NCI-H2029 treated with DMSO at 0.1 percent for 48 hours (cell line): ENCODE measurements at regions not wholly inside any gene's neighbourhood (a gene's known extent, or its start where the extent isn't known, plus 50 kb on each side); places are given as distances from the start of the nearest gene placed in this dataset.

ENCODE experiments used
- DNase-seq: peaks from one replicate; lab custom pipeline; 2025; lab: John Stamatoyannopoulos, UW

DNA sequence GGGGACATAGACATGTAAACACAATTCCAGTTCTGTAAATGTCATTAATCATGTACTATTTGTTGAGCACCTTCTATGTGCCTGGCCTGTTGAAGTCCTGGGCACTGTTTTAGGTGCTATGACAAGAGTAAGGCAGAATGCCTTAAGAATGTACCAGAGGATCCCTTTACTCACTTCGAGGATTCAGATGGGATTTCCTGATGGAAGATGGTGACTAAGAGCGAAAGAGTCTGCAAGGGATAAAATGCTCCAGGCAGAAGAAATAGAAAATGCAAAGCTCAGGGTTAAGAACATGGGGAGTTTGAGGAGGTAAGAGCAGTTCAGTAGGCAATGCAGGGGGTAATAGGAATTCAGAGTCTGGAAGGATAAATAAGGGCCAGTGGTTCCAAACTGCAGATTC lies 671.3 kb upstream of the TBX3 start:
- DNase-seq = no peak

DNA sequence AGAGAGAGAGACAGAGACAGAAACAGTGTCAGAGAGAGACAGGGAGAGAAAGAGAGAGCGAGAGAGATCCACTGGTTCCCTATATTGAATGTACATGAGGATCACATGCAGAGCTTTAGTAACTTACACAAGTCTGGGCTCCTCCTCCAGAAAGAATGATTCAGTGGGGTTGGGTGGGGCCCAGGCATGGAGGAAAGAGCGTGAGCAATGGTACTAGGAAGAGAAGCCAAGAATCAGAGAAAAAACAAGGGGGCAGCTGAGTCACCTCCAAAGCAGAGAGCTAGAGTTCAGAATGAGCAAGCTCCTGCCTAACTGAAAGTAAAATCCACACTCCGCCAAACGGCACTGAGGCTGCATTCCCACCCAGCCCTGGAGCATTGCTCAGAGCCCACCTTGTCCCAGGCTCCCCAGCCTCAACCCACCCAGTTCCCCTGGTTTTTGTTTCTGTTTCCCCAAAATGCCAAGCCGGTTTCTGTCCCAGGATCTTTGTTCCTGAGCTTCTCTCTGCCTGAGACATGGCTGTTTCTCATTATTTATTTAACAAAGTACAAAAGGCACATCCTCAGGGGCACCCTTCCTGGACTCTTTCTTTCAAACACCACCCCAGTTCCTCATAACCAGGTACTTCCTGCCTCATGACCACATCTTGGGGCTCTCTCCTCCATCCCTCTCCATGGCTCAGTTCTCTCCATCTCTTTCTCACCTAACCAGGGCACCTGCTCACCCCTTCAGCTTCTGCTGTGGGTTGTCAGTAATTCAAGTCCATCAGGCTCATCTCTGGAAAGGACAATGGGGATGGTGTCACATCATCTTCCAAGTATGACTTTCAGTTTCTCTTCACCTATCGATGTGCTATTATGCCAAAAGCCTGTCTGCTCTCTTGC lies 670.3 kb upstream of the TBX3 start:
- no peak for DNase-seq

DNA sequence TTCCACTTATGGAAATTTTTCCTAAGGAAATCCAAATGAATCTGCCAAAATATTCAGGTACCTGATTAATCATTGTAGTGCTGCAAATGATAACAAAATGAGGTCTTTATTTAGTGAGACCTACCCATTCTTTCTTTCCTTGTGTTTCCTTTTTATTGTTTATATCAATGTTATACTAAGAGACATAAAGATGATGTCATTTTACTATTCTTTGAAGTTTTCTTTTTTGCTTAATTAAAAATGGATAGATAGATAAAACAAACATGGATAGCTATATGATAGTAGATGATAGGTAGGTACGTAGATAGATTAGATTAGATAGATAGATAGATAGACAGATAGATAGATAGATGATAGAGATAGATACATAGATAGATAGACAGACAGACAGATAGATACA lies 669.5 kb upstream of the TBX3 start:
- DNase-seq = no peak

DNA sequence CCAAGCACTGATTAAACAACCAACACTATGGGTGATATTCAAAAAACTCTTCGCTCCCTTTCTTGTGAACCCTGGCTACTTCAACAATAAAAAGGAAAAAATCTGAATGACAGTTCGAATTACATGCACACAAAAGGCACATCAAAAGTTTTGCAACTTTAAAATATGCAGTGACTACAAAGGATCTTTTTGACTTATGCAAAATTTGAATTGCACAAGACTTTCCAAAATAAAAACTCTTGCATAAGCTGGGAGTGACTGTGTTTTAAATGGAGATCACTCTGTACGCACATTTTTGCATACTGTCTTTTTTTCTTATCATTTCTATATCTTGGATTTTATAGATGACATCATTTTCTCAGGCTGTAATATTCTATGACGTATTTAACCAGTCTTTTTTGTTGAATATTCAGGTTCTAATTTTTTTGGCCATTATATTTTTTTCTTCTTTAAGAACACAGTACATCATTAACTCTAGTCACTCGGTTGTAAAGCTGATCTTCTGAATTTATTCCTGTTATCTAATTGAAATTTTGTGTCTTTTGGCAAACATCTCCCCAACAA lies 667.6 kb upstream of the TBX3 start:
- no peak for DNase-seq

DNA sequence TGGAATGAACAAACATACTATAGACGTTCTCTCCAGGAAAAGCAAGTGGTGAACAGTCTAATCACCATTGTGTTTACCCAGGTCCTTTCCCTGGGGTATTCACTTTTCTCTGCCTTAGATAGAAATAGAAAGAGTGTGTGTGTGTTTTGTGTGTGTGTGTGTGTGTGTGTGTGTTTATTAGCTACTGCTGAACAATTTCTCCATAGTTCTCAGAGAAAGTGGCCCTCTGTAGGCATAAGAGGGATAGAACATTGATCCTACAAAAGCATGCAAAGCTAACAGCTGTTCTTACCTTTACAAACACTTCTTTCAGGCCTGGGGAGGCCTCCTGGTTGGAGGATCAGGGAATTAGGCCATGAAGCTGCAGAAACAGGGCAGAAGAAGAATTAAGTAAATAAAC lies 665.7 kb upstream of the TBX3 start:
- DNase-seq = no peak

DNA sequence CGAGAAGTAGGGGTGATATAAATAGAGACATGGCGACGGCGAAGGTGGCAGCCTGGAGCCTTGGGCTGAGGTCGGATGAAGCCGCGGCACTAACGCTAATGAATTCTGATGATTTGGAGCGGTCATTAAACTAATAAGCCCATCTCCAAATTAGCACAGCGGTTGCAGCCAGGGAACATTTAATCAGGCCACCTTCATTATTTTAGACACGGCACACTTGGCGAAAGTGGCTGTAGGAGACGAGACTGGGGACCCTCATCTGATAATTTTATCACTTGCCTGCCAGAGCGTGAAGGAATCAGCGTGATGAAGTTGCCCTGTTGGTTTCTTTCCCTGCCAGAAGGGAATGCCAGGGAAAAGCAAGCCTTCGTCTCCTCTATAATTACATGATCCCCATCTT lies 664.3 kb upstream of the TBX3 start:
- no peak for DNase-seq

DNA sequence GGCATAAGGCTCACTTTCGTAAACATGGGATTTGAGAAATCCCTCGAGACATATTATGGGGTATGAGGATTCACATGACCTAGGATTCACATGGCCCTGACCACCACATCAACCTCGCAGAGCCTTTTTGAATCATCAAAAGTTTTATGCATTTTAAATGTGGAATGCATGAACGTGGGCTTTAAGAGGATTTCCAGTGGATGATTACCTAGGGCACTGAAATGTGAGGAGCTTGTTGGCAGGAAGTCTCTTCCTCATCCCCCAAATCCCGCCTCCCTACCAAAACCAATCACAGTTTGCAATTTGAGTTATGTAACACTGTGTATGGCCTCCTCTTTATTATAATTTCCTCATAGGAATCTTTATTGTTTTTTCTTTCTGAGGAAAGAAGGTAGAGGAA lies 659.6 kb upstream of the TBX3 start:
- no peak for DNase-seq

DNA sequence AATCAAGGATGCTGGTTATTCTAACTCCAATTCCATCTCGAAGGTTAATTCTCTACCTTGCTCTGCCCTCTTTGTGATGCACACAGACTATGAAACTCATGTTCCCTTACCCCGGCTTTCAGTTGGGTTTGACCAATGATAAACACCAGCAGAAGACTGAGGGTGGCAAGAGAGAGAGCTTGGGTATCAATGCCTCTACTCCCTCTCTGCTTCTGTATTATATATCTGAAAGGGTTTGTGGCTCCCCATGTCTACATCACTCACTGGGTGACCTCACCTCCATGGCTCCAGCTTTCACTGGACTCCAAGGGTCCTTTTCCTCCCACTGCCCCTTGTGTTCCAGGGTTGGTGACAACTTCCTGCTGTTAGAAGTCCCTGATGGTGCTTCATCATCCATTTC lies 659.0 kb upstream of the TBX3 start:
- DNase-seq = no peak

DNA sequence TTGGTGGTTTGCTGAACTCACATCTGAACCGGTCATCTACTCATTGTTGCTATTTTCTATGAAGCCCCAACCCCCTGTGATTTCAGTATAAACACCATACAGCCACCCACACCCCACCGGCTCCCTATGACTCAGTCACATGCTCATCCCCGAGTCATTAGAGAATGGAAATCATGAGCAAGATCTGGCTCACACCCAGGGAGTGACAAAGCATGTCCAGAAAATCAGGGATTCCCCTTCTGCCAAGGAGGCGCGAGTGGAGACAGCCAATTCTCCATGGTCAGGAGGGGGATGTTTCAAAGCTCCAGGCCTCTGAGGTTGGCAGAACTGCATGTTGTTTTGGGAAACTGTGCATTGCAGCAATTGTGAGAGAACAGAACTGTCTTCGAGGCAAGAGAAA lies 657.5 kb upstream of the TBX3 start:
- no peak for DNase-seq

DNA sequence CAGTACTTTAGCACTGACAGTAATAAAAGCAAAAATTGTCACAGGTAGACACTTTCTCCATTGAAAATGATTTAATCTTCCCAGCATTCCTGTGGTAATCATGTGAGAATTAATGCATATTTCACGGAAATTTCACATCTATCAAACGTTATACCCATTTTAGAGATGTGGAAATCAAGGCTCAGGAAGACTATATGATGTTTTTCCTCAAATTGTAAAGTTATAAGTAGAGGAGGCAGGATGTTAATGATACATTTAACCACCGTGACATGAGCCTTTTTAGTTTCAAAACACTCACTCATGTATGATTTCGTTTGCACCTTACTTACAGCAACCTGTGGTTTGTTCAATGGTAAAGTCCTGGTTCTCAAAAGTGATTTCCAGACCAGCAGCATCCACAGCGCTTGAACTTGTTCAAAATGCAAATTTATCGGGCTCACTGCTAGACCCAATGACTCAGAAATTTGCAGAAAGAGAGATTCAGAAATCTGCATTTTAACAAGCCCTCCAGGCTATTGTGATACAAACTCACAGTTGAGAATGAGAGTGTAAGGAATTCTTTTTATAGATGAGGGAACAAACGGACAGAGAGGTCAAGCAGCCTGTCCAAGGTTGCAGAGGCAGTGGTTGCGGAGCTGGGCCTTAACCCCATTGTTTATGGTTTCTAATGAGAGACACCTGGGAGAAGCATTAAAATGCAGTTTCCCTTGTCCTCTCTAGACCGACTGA lies 654.8 kb upstream of the TBX3 start:
- no peak for DNase-seq

DNA sequence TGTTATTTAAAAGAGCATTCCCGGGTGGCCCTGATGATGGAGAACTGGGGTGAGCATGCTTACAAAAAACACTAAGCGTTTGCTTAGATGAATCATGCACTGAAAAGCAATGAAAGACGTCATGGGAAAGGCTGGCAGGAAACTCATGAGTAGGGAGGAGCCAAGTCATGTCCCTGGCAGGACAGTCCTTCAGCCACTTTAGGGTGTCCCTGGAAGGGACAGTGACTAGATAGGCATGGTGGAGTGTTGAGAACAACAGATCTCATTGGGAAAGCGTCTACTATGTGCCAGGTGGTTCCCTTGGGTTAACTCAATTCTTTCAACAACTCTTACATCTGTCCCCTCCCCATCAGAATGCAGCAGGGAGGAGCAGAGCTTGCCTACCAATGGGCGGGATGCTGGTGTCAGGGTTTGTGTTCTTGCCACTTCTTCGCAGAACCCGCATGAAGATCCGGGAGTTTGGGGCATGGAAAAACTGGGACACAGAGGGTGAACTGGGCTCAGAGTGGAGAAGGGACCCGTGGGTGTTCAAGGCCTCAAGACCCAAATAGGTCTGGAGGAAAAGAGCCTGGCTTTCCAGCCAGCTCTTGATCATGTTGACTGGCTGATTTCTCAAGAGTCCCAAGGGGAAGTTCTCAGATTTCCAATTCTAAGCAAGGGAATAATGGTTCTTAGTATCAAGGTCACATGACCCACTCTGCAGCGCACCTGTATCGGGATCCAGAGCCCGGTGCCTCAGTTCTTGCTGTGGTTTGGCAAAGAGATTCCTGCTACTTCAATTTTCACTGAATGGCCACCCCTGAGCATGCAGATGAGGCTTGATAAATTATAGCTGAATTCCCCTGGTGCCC lies 653.9 kb upstream of the TBX3 start:
- DNase-seq = peak; percentile 73

DNA sequence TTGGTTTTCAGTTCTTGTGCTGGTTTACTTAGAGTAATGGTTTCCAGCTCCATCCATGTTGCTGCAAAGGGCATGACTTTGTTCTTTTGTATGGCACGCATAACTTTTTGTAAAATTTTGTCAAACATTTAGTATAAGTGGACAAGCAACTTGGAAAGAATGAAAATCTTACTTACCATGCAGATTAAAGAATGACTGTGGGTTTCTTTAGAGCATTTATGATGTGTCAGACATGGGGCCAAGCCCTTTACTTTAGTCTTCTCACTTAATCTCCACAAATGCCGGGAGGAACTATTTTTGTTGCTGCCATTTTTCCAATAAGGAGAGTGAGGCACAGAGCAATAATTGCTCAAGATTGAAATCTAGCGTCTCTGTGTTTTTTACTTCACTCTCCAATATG lies 652.5 kb upstream of the TBX3 start:
- DNase-seq = no peak

DNA sequence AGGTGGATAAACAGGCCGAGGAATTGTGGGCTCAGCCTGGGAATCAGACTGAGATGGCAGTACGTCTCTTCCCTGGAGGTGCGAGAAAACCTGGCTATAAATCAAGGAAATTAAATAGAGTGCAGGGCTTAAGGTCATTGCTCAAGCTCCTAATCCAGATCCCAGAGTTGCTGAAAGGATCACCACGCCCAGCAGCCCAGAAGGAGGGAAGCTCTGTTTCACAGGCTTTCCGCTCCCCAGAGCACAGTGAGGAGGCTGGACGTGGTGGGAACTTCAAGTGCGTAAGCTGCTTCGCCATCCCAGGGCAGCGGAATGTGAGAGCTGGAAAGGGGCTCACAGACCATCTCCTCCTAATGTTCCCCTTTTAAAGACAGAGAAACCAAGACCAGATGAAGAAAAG lies 651.6 kb upstream of the TBX3 start:
- no peak for DNase-seq

DNA sequence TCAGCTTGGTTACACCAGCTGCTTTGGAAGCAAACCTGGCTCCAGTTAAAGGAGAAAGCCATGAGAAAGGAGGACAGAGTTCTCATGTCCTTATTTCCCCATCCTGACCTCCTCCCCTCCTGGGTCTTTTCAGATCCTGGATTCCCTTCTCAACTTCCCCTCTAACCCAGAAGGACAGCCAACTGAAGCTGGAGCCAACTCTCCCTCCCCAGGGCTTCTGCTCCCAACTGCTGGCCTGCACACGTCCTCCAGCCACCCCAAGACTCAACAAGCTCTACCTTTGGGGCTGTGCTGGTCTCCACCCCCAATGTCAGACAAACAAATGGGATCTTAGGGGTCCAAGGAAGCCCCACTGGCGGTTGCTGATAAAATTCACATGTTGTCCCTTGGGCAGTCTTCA lies 651.1 kb upstream of the TBX3 start:
- DNase-seq = no peak

DNA sequence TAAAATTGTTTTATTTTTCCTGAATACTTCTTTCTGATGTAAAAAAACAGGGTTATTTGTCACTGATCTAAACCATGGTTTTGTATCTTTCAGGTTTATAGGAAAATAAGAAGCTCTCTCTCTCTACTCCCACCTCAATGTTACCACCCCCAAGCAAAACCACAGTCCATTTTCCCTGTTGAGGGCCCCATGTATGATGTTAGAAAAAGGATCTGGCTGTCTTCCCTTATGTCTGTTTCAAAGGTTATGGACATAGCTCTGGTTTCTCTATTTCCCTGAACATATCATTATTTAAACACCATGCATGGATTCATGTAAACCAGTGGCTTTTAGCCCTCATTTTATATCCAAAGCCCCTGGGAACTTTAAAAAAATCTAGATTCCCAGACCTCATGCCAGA lies 649.0 kb upstream of the TBX3 start:
- no peak for DNase-seq

DNA sequence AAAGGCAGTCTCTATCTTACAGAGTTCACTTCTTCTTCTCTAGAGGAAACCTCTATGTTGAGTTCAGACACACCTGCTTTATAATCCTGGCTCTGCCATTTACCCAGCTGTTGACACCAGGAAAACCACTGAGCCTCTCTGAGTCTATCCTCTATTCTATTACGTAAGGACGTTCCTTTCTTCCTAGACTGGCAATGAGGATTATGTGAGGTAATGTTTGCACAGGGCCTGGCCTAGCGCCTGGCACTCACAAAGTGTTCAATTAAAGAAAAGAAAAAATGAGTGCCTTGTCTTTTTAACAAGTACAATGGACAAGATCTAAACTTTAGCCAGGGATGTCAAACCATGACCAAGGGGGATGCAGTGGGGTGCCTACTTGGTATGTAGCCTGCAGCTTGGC lies 641.9 kb upstream of the TBX3 start:
- peak; percentile 55 for DNase-seq

DNA sequence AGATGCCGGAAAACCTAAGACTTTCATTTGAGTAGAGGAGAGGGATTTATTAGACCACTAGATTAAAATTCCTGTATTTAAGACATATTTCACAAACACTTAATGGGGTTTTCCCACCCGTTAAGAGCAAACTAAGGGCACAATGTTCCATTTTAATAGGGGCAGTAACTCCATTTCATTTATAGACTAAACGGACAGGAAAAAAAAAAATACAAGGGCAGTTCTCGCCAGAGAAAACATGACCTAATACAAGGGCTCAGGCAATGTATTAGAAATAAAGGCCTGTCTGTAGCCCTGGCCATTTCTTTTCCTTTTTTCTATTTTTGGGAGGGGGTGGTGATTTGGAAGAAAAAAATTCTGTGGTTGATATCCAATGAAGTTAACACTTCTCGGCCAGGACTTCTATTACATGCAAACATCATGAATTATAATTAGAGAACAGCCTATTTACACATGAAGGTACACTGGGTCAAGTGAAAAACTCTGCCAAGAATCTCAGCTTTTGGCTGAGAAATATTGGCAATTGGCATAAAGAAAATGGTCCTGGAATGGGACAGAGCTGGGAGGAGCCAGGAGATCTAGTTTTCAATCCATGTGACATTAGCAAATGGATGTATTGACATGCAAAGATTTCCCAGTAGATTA lies 641.1 kb upstream of the TBX3 start:
- DNase-seq = no peak

DNA sequence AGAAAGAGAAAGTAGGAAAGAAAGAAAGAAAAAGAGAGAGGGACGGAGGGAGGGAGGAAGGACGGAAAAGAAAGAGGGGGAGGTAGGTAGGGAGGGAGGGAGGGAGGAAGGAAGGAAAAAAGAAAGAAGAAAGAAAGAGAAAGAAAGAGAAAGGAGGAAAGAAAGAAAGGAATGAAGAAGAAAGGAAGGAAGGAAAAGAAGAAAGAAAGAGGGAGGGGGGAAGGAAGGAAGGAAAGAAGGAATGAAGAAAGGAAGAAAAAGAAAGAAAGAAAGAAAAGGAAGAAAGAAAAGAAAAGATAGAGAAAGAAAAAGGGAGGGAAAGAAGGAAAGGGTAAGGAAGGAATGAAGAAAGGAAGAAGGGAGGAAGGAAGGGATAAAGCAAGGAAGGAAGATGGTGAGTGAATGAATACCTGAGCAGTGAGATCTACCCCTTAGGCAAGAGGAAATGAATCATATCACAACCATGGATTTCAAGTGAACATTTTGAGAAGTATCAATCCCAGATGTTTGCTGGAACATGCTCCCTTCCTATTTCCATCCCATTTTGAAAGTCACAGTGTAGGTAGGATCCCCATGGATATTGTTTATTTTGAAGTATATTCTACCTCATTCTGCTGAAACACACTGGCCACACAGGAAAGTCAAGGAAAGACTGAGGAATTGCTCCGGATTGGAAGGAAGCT lies 639.4 kb upstream of the TBX3 start:
- no peak for DNase-seq

DNA sequence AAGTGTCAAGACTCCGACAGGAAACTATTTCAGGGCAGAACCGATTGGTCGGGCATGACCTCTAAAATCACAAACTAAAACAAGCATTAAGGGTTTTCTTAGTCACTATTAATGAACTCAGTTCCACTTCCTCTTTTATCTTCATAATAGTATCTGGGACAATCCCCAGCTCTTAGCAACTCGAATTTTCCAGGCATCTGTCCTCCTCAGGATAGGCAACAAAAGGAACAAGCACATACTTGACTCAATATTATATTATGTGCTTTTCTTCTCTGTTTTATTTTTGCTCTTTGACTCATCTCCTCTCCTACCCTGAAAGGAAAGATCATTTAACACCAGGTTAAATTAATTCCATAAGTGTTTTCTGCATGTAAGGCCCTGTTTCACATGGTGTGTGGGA lies 638.3 kb upstream of the TBX3 start:
- DNase-seq = no peak

DNA sequence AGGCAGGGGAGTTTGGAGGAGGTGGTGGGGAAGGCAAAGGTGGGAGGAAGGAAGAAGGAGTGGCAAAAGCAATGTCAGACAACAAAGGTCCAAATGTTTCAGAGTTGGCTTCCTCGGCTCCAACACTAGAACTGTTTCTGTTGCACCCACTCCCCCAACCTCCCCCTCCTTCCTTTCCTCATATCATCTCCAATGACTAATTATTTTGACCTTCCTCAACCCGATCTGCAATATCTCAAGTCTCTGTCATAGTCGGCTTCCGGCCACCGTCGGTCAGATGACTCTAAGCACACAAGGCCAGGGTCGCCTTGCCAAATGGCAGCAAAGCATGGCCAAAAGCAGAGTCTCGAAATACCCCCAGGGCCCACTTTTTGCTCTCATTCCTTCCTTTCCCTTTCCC lies 637.0 kb upstream of the TBX3 start:
- no peak for DNase-seq

DNA sequence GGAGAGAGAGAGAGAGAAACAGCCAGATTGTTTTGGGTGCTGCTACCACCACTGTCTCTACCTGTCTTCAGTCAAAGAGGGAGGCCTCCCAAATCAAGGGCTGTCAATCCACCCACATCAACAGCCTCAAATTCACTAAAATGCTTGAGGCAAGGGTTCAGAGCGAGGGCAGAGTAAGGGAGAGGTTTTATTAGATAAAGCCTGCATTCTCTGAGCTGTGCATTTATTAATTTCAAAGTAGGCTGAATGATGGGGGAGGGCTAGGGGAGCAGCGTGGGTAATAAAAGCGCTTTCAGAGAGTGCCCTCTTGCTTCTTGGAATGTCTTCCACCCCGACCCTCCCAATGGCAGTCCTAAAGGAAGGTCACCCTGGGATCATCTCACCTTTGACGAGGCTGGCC lies 636.5 kb upstream of the TBX3 start:
- no peak for DNase-seq
